HepG2 (cell line): ENCODE measurements at regions not wholly inside any gene's neighbourhood (a gene's known extent, or its start where the extent isn't known, plus 50 kb on each side); places are given as distances from the start of the nearest gene placed in this dataset.

Experiments used
- ATF3 ChIP-seq: sonication (generic); formaldehyde crosslinking; IDR thresholded peaks from 2 replicates; pipeline ENCODE4 v1.4.0; 2020; ENCODE audit warnings: missing genetic modification reagents
- CCAR2 ChIP-seq: fragments of 200-400 bp; formaldehyde crosslinking; optimal IDR thresholded peaks from 2 replicates; pipeline ENCODE3; 2018; ENCODE audit warnings: low read depth, mild to moderate bottlenecking, low read length, moderate library complexity
- CTCF ChIP-seq: sonication (generic); formaldehyde crosslinking; IDR thresholded peaks from 2 replicates; pipeline ENCODE4 v1.5.0; 2020; ENCODE audit warnings: mild to moderate bottlenecking, missing genetic modification reagents, moderate library complexity
- E2F1 ChIP-seq: sonication (generic); formaldehyde crosslinking; IDR thresholded peaks from 2 replicates; pipeline ENCODE4 v1.5.0; 2020; ENCODE audit warnings: missing genetic modification reagents
- HDAC2 ChIP-seq: sonication (generic); formaldehyde crosslinking; IDR thresholded peaks from 2 replicates; pipeline ENCODE4 v1.4.0; 2020; ENCODE audit warnings: missing genetic modification reagents
- LBX2 ChIP-seq: sonication (generic); formaldehyde crosslinking; IDR thresholded peaks from 2 replicates; pipeline ENCODE4 v1.5.0; 2020; ENCODE audit warnings: missing genetic modification reagents, mild to moderate bottlenecking, borderline replicate concordance
- MAX ChIP-seq: IDR thresholded peaks from 2 replicates; pipeline ENCODE4 v1.6.1; 2012; ENCODE audit warnings: inconsistent platforms
- MLLT10 ChIP-seq: sonication (generic); formaldehyde crosslinking; IDR thresholded peaks from 2 replicates; pipeline ENCODE4 v1.4.0; 2020; ENCODE audit warnings: missing genetic modification reagents
- NR3C1 ChIP-seq: sonication (generic); formaldehyde crosslinking; IDR thresholded peaks from 2 replicates; pipeline ENCODE4 v1.4.0; 2020; ENCODE audit warnings: missing genetic modification reagents
- RXRA ChIP-seq: sonication (generic); formaldehyde crosslinking; IDR thresholded peaks from 2 replicates; pipeline ENCODE4 v1.5.1; 2020; ENCODE audit warnings: missing genetic modification reagents
- TAF1 ChIP-seq: sonication (generic); formaldehyde crosslinking; IDR thresholded peaks from 2 replicates; pipeline ENCODE4 v1.4.0; 2020; ENCODE audit warnings: missing genetic modification reagents
- ZKSCAN1 ChIP-seq: fragments of 150-350 bp; IDR thresholded peaks from 2 replicates; pipeline ENCODE4 v1.6.1; 2014; ENCODE audit warnings: low read length
- ZNF713 ChIP-seq: sonication (generic); formaldehyde crosslinking; IDR thresholded peaks from 2 replicates; pipeline ENCODE4 v1.4.0; 2020; ENCODE audit warnings: mild to moderate bottlenecking, missing genetic modification reagents
- ZNF737 ChIP-seq: sonication (generic); formaldehyde crosslinking; IDR thresholded peaks from 2 replicates; pipeline ENCODE4 v1.5.0; 2020; ENCODE audit warnings: missing genetic modification reagents, mild to moderate bottlenecking, borderline replicate concordance

- TF ChIP-seq CTCF (CRISPR knock-in tag) (no peak), ZKSCAN1 (no peak), HDAC2 (CRISPR knock-in tag) (no peak), CCAR2 (no peak), ATF3 (CRISPR knock-in tag) (no peak), ZNF737 (CRISPR knock-in tag) (no peak), MLLT10 (CRISPR knock-in tag) (no peak), TAF1 (no peak), RXRA (CRISPR knock-in tag) (no peak), E2F1 (CRISPR knock-in tag) (no peak), LBX2 (CRISPR knock-in tag) (no peak), MAX (no peak), NR3C1 (CRISPR knock-in tag) (no peak), ZNF713 (no peak)
Measured at GRCh38 chr2:216555274-216555673, 56.6 kb downstream of the RPL37A start.
